T-helper 1 cell treated with Interleukin-12 subunit alpha and Interleukin-12 subunit beta and Interleukin-4 antibody, amounts not matched to agents 30 μg/mL and 1 μg/mL, for 36 hours (primary cell): ENCODE measurements at regions not wholly inside any gene's neighbourhood (a gene's known extent, or its start where the extent isn't known, plus 50 kb on each side); places are given as distances from the start of the nearest gene placed in this dataset.

Source experiments
- H3K27ac Mint-ChIP-seq: one replicate; pipeline ENCODE4 v1.8.0; 2021; ENCODE audit warnings: mild to moderate bottlenecking, mixed read lengths
- H3K27me3 Mint-ChIP-seq: one replicate; pipeline ENCODE4 v1.8.0; 2021; ENCODE audit warnings: low read depth, mixed read lengths
- H3K36me3 Mint-ChIP-seq: one replicate; pipeline ENCODE4 v1.8.0; 2021; ENCODE audit warnings: low read depth, mixed read lengths
- H3K4me1 Mint-ChIP-seq: one replicate; pipeline ENCODE4 v1.8.0; 2021; ENCODE audit warnings: low read depth, mixed read lengths
- H3K4me3 Mint-ChIP-seq: one replicate; pipeline ENCODE4 v1.8.0; 2021; ENCODE audit warnings: mild to moderate bottlenecking, moderate library complexity, mixed read lengths
- H3K9me3 Mint-ChIP-seq: one replicate; pipeline ENCODE4 v1.8.0; 2021; ENCODE audit warnings: mixed read lengths

- Mint-ChIP-seq H3K27ac (no peak overlapping the region), H3K36me3 (no peaks in the 10 kb centered on the region), H3K27me3 (no peaks in the 10 kb centered on the region), H3K4me1 (no peaks in the 10 kb centered on the region), H3K9me3 (no peaks in the 10 kb centered on the region), H3K4me3 (no peak overlapping the region)
These were observed 379.5 kb upstream of the FGF13 start for GRCh38 chrX:139091066-139091465.

- H3K9me3 Mint-ChIP-seq, result no peaks in the 10 kb centered on the region
- no peak overlapping the region for H3K27ac Mint-ChIP-seq
- H3K4me3 Mint-ChIP-seq, result no peak overlapping the region
- no peaks in the 10 kb centered on the region for H3K36me3 Mint-ChIP-seq
- no peaks in the 10 kb centered on the region for H3K4me1 Mint-ChIP-seq
- no peaks in the 10 kb centered on the region for H3K27me3 Mint-ChIP-seq
These were observed 374.7 kb upstream of the FGF13 start for GRCh38 chrX:139086246-139086645.

- Mint-ChIP-seq H3K9me3 (no peaks in the 10 kb centered on the region), H3K4me1 (no peaks in the 10 kb centered on the region), H3K27me3 (no peaks in the 10 kb centered on the region), H3K4me3 (no peak overlapping the region), H3K27ac (no peak overlapping the region), H3K36me3 (no peaks in the 10 kb centered on the region)
These were observed 373.9 kb upstream of the FGF13 start for GRCh38 chrX:139085404-139085803.

DNA sequence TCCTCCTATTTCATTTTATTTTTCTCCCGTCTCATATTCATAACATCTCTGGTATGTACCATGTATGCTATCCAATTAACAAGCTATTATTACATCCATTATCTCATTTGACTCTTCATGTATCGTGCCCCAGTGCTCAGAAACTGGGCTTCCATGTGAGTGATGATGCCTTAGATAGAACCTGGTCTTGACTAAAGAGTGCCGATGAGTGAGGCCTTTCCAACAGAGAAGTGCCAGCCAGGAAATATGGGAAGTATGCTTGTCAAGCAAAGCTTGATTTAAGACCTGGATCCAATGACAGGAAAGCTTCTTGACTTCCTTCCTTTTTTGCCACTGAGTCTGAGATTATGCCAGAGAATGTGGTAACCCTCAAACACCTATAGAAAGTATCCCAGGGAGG is 371.7 kb upstream of the FGF13 start:
- H3K36me3 Mint-ChIP-seq, result no peaks in the 10 kb centered on the region
- H3K9me3 Mint-ChIP-seq, result no peaks in the 10 kb centered on the region
- H3K27me3 Mint-ChIP-seq, result no peaks in the 10 kb centered on the region
- no peak overlapping the region for H3K27ac Mint-ChIP-seq
- H3K4me1 Mint-ChIP-seq, result no peaks in the 10 kb centered on the region
- no peak overlapping the region for H3K4me3 Mint-ChIP-seq

DNA sequence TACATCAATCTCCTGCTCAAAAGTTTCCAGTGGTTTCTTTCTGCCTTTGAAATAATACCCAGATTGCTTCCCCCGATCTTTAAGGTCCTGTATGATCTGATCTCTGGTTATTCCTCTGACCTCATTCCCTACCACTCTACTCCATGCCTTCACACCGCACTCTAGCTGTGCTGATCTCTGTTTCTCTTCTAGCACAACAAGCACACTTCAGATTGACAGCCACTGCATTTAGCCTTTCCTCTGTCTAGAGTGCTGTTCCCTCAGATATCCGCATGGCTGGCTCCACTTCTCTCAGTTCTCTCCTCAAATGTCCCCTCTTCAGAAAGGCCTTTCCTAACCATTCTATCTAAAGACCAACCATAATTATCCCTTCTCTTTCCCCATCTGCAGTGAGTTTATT is 370.4 kb upstream of the FGF13 start:
- Mint-ChIP-seq H3K27ac (no peak overlapping the region), H3K9me3 (no peaks in the 10 kb centered on the region), H3K4me1 (no peaks in the 10 kb centered on the region), H3K36me3 (no peaks in the 10 kb centered on the region), H3K27me3 (no peaks in the 10 kb centered on the region), H3K4me3 (no peak overlapping the region)

GRCh38 chrX:139079789-139080188 is 368.3 kb upstream of the FGF13 start:
- Mint-ChIP-seq H3K4me1 (no peaks in the 10 kb centered on the region), H3K4me3 (no peak overlapping the region), H3K27ac (no peak overlapping the region), H3K27me3 (no peaks in the 10 kb centered on the region), H3K36me3 (no peaks in the 10 kb centered on the region), H3K9me3 (no peaks in the 10 kb centered on the region)

DNA sequence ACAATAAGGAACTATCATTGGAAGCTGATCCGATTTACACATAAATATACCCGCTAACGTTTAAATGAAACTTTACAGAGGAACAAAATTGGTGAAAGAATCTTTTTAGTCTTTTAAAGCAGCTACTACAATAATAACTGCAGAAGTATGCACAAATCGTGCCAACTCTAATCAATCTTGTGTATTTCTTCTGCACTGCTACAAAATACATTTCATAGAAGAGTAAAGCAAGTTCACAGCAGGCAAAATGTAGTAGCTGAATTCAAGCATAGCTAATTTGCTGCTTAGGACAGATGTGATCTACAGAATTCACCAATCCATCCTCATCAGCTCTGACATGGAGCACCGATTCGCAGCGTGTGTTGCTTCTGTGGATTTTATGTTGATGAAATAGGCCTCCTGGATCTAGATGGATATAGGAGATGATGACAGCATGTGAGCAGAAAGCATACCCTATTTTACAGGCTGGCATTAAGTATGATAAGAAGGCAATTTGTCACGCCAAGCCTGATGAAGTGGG is 367.3 kb upstream of the FGF13 start:
- Mint-ChIP-seq H3K4me3 (no peak overlapping the region), H3K27ac (no peak overlapping the region), H3K27me3 (no peaks in the 10 kb centered on the region), H3K4me1 (no peaks in the 10 kb centered on the region), H3K36me3 (no peaks in the 10 kb centered on the region), H3K9me3 (no peaks in the 10 kb centered on the region)

- Mint-ChIP-seq H3K27me3 (no peaks in the 10 kb centered on the region), H3K27ac (no peak overlapping the region), H3K9me3 (no peaks in the 10 kb centered on the region), H3K4me1 (no peaks in the 10 kb centered on the region), H3K36me3 (no peaks in the 10 kb centered on the region), H3K4me3 (no peak overlapping the region)
These were observed 366.8 kb upstream of the FGF13 start for GRCh38 chrX:139078342-139078741.

DNA sequence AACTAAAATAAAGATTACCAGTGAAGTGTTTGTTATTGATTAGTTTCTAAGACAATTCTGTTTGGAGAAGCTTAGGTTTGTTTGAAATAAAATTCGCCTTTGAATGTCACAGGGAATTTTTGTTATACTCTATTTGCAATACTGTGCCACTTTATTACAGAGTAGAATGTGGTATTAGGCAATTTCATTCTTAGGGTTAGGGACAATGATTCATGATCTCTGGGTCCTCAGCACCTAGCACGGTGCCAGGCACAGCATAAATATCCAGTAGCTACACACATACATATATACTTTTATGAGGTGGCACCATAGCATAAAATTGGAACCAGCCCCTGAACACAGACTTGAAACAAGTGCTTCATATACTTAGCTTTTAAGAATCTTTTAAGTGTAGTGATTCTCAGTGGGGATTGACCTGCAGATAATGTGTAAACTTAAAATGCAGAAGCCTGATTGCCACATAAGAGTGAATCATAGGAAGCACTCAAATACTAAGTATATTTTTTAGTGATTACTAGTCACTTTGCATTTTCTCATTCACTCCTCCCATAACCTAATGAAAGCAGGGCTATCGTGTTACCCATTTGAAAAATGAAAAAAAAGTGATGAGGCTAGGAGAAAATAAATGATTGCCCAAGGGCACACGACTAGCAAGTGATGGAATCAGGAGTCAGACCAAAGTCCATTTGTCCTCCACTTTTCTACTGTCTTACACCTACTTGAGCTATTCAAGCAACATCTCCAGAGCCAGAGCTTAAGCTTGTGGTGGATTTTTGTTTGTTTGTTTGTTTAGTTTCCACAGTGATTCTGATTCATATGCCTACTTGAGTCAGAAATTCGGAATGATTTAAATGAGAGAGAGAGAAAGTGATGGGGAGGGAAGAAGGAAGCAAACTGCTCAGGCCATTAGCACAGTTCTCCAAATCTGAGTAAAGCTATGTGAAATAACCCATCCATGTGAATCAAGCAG is 366.0 kb upstream of the FGF13 start:
- Mint-ChIP-seq H3K27ac (no peak overlapping the region), H3K9me3 (no peaks in the 10 kb centered on the region), H3K4me1 (no peaks in the 10 kb centered on the region), H3K36me3 (no peaks in the 10 kb centered on the region), H3K27me3 (no peaks in the 10 kb centered on the region), H3K4me3 (no peak overlapping the region)

DNA sequence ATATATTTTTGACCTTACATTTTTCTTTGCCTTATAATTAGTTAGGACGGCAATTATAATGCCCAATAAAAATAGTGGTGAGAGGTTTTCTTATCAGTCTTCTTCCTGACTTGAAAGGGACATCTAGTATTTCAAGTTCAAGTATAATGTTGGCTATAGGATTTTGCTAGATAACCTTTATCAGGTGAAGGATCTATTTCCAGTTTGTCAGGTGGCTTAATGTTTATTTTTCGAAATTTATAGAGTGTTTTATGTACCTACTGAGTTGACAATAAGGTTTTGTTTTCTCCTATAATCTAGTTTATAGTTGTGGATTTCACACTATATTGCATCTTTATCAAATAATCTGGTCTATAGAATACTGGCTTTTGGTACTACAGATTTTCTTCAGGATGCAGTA is 351.8 kb upstream of the FGF13 start:
- Mint-ChIP-seq H3K4me1 (no peaks in the 10 kb centered on the region), H3K4me3 (no peak overlapping the region), H3K27ac (no peak overlapping the region), H3K9me3 (peaks cover 12% of the 10 kb centered on the region), H3K36me3 (no peaks in the 10 kb centered on the region), H3K27me3 (no peaks in the 10 kb centered on the region)

DNA sequence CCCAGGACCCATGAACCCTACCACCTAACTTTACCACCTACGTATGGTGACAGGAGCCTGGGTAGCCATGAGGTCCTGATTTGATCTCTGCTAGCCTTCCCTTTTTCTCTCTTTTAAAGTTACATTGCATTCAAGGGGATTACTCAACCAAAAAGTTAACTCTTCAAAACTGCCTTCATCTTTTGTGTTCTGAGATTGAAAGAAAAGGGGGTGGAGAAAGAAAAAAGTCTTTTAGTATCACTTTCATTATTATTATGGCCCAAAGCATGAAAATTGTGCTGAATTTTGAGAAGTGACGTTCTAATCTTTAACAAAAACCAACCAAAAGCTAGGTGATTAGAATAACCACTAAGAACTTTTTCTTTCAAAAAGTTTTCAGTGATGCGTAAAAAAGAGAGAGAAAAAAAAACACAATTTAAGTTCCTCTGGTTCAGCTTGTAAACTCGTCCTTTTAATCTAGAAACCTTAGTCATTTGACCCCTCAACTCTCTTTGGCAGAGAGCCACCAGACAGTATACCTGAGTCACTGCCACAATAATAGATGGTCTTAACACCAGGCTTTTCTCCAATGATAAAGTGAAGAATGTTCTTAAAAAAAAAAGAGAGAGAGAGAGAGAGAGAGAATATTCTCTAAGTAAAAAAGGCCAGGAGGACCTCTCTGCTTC is 347.4 kb upstream of the FGF13 start:
- Mint-ChIP-seq H3K4me1 (no peaks in the 10 kb centered on the region), H3K27ac (no peak overlapping the region), H3K4me3 (no peak overlapping the region), H3K36me3 (no peaks in the 10 kb centered on the region), H3K27me3 (no peaks in the 10 kb centered on the region), H3K9me3 (peaks cover 4% of the 10 kb centered on the region)

GRCh38 chrX:139052461-139052860 is 340.9 kb upstream of the FGF13 start:
- peaks cover 12% of the 10 kb centered on the region for H3K9me3 Mint-ChIP-seq
- no peak overlapping the region for H3K27ac Mint-ChIP-seq
- no peaks in the 10 kb centered on the region for H3K27me3 Mint-ChIP-seq
- H3K36me3 Mint-ChIP-seq, result no peaks in the 10 kb centered on the region
- H3K4me3 Mint-ChIP-seq, result no peak overlapping the region
- H3K4me1 Mint-ChIP-seq, result no peaks in the 10 kb centered on the region

- H3K4me3 Mint-ChIP-seq, result no peak overlapping the region
- H3K9me3 Mint-ChIP-seq, result peaks cover 8% of the 10 kb centered on the region
- no peaks in the 10 kb centered on the region for H3K4me1 Mint-ChIP-seq
- no peaks in the 10 kb centered on the region for H3K27me3 Mint-ChIP-seq
- H3K27ac Mint-ChIP-seq, result no peak overlapping the region
- H3K36me3 Mint-ChIP-seq, result no peaks in the 10 kb centered on the region
These were observed 337.9 kb upstream of the FGF13 start for GRCh38 chrX:139049465-139049864.

DNA sequence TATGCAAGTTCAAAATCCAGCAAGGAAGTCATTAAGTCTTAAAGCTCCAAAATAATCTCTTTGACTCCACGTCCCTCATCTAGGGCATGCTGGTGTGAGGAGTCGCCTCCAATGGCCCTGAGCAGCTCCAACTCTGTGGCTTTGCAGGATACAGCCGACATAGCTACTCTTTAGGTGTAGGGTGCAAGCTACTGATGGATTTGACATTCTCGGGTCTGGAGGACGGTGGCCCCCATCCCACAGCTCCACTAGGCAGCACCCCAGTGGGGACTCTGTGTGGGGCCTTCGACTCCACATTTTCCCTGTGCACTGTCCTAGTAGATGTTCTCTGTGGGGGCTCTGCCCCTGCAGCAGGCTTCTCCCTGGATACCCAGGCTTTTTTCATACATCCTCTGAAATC is 333.2 kb upstream of the FGF13 start:
- no peaks in the 10 kb centered on the region for H3K27me3 Mint-ChIP-seq

GRCh38 chrX:139039041-139039440 is 327.5 kb upstream of the FGF13 start:
- Mint-ChIP-seq H3K27me3 (no peaks in the 10 kb centered on the region), H3K27ac (no peak overlapping the region), H3K36me3 (no peaks in the 10 kb centered on the region), H3K4me1 (no peaks in the 10 kb centered on the region), H3K9me3 (no peaks in the 10 kb centered on the region), H3K4me3 (no peak overlapping the region)

More for the DNA sequence above, 333.2 kb upstream of the FGF13 start:
- H3K4me1 Mint-ChIP-seq, result no peaks in the 10 kb centered on the region
- no peaks in the 10 kb centered on the region for H3K9me3 Mint-ChIP-seq
- no peaks in the 10 kb centered on the region for H3K36me3 Mint-ChIP-seq
- no peak overlapping the region for H3K4me3 Mint-ChIP-seq
- no peak overlapping the region for H3K27ac Mint-ChIP-seq
